Dedifferentiated amniotic fluid mesenchymal stem cell (primary cell): ENCODE measurements at regions not wholly inside any gene's neighbourhood (a gene's known extent, or its start where the extent isn't known, plus 50 kb on each side); places are given as distances from the start of the nearest gene placed in this dataset.

Experiments
- DNase-seq: peaks from one replicate; pipeline ENCODE4 v3.0.0-alpha.2; 2016; ENCODE audit errors: extremely low spot score

- no peak for DNase-seq
These were observed 291.1 kb upstream of the IRX3 start for GRCh38 chr16:54577651-54578128.

- no peak for DNase-seq
These were observed 290.2 kb upstream of the IRX3 start for GRCh38 chr16:54576785-54577184.

- no peak for DNase-seq
These were observed 282.6 kb upstream of the IRX3 start for GRCh38 chr16:54568906-54569807.

- DNase-seq, result no peak
These were observed 278.3 kb upstream of the IRX3 start for GRCh38 chr16:54564841-54565240.

- DNase-seq, result no peak
These were observed 268.0 kb upstream of the IRX3 start for GRCh38 chr16:54554581-54554980.

- DNase-seq, result no peak
These were observed 261.7 kb upstream of the IRX3 start for GRCh38 chr16:54548281-54548680.

- DNase-seq, result no peak
These were observed 260.5 kb upstream of the IRX3 start for GRCh38 chr16:54547052-54547451.

- no peak for DNase-seq
These were observed 259.9 kb upstream of the IRX3 start for GRCh38 chr16:54546521-54546920.

GRCh38 chr16:54545854-54546511 lies 259.4 kb upstream of the IRX3 start:
- no peak for DNase-seq

- DNase-seq, result no peak
These were observed 258.1 kb upstream of the IRX3 start for GRCh38 chr16:54544553-54545180.

GRCh38 chr16:54542805-54543505 lies 256.4 kb upstream of the IRX3 start:
- no peak for DNase-seq

- DNase-seq, result no peak
These were observed 254.1 kb upstream of the IRX3 start for GRCh38 chr16:54540525-54541180.

GRCh38 chr16:54538276-54538675 lies 251.7 kb upstream of the IRX3 start:
- no peak for DNase-seq

- DNase-seq, result no peak
These were observed 247.4 kb upstream of the IRX3 start for GRCh38 chr16:54533856-54534490.

- DNase-seq, result no peak
These were observed 240.3 kb upstream of the IRX3 start for GRCh38 chr16:54526916-54527315.

GRCh38 chr16:54526087-54526486 lies 239.5 kb upstream of the IRX3 start:
- no peak for DNase-seq

GRCh38 chr16:54525104-54525503 lies 238.5 kb upstream of the IRX3 start:
- DNase-seq, result no peak

GRCh38 chr16:54522584-54522983 lies 236.0 kb upstream of the IRX3 start:
- no peak for DNase-seq

- DNase-seq, result no peak
These were observed 234.7 kb upstream of the IRX3 start for GRCh38 chr16:54521327-54521726.

- peak; percentile 50 for DNase-seq
These were observed 232.6 kb upstream of the IRX3 start for GRCh38 chr16:54519161-54519695.

- no peak for DNase-seq
These were observed 230.6 kb upstream of the IRX3 start for GRCh38 chr16:54517181-54517580.
